ENCODE measurements at regions not wholly inside any gene's neighbourhood (a gene's known extent, or its start where the extent isn't known, plus 50 kb on each side); places are given as distances from the start of the nearest gene placed in this dataset.

DNA sequence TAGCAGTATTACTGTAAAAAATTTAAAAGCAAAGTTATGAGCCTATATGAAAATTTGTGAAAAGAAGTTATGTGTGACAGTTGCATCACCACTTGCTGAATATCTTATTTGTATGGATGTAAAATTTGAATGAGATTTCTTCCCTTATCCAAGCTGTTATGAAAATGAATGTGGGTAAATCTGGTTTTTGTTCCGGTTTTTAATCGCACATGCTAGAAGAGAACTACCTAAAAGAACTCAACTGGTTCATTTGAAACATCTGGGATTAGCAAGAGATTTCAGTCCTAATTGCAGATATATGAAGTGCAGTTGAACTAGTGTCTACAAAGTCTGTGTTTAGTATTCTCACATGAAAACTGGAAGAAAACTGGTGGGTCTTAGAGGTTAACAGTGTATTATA lies 467.1 kb upstream of the SPHKAP start:
- no peak for TF ChIP-seq POLR2A (IDR thresholded peaks at IDR 0.05; ENCODE audit: low read depth)
- TF ChIP-seq, protein P1, sequence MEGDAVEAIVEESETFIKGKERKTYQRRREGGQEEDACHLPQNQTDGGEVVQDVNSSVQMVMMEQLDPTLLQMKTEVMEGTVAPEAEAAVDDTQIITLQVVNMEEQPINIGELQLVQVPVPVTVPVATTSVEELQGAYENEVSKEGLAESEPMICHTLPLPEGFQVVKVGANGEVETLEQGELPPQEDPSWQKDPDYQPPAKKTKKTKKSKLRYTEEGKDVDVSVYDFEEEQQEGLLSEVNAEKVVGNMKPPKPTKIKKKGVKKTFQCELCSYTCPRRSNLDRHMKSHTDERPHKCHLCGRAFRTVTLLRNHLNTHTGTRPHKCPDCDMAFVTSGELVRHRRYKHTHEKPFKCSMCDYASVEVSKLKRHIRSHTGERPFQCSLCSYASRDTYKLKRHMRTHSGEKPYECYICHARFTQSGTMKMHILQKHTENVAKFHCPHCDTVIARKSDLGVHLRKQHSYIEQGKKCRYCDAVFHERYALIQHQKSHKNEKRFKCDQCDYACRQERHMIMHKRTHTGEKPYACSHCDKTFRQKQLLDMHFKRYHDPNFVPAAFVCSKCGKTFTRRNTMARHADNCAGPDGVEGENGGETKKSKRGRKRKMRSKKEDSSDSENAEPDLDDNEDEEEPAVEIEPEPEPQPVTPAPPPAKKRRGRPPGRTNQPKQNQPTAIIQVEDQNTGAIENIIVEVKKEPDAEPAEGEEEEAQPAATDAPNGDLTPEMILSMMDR (IDR thresholded peaks at IDR 0.05), result no peak
- no peak for TF ChIP-seq POLR2AphosphoS5 (IDR thresholded peaks at IDR 0.05)
- no peaks in the 10 kb centered on the region for H3K36me3 ChIP-seq
- 95% methylated on average over 2 of the region's 2 CpGs for WGBS
- no peak overlapping the region for H3K4me3 ChIP-seq
- no peak overlapping the region for H3K27ac ChIP-seq (replicated peaks in 1 of 4)
- intact Hi-C loops (cut with DNase I), result no loop called here
- no peaks in the 10 kb centered on the region for H3K9me3 ChIP-seq
- DNase-seq (ENCODE audit: extremely low spot score), result no peak
- no peaks in the 10 kb centered on the region for H3K27me3 ChIP-seq
- H3K4me1 ChIP-seq, result no peaks in the 10 kb centered on the region

DNA sequence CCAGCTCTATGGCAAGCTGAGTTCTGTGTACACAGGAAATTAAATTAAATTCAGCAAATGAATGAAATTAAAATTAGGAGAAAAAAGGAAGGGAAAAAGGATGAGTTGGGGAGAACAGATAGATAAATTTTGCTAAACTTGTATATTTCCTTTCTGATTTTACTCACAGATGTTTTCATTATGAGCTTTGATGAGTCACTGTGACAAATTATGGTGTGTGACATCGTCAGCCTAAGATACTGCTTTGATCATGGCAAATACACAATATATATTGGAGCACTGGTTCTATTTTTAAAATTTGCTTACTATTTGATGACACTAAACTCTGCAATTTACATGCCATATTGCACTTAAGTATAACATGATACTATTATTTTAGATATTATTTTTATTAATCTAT lies 464.6 kb upstream of the SPHKAP start:
- intact Hi-C loops (cut with DNase I), result no loop called here

DNA sequence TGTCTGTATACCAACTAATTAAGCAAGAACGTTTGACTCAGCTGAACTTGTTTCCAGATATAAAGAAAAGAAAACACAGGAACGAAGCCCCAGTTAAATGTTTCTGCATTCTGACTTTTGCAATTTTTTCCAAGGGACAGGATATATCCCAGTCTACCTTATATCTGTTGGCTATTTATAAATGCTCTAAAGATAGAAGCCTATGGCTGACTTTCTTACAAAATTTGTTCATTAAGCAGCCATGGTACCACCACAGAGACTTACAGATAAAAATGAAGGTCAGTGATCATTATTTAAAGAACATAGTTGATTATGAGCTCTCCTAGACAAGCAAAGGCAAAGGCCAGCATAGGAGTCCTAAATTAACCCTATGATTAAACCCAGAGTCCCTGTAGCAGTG lies 462.7 kb upstream of the SPHKAP start:
- H3K4me3 ChIP-seq, result no peak overlapping the region
- H3K27ac ChIP-seq (replicated peaks in 1 of 4), result no peak overlapping the region
- H3K36me3 ChIP-seq, result no peaks in the 10 kb centered on the region
- no peak for DNase-seq (ENCODE audit: extremely low spot score)
- H3K9me3 ChIP-seq, result no peaks in the 10 kb centered on the region
- H3K4me1 ChIP-seq, result no peaks in the 10 kb centered on the region
- intact Hi-C loops (cut with DNase I), result no loop called here
- H3K27me3 ChIP-seq, result no peaks in the 10 kb centered on the region
- 65% methylated on average over 2 of the region's 2 CpGs for WGBS
- TF ChIP-seq, protein P1 (IDR thresholded peaks at IDR 0.05), result no peak
- no peak for TF ChIP-seq POLR2A (IDR thresholded peaks at IDR 0.05; ENCODE audit: low read depth)

More for the DNA sequence above, 464.6 kb upstream of the SPHKAP start:
- Histone ChIP-seq H3K27me3 (no peaks in the 10 kb centered on the region), H3K4me3 (no peak overlapping the region), H3K4me1 (no peaks in the 10 kb centered on the region), H3K27ac (replicated peaks in 1 of 4) (no peak overlapping the region), H3K36me3 (no peaks in the 10 kb centered on the region), H3K9me3 (no peaks in the 10 kb centered on the region)
- 78% methylated on average over 1 of the region's 1 CpG for WGBS
- no peak for TF ChIP-seq POLR2A (IDR thresholded peaks at IDR 0.05; ENCODE audit: low read depth)
- TF ChIP-seq, protein P1 (IDR thresholded peaks at IDR 0.05), result no peak
- no peak for TF ChIP-seq POLR2AphosphoS5 (IDR thresholded peaks at IDR 0.05)
- TF ChIP-seq EP300 (IDR thresholded peaks at IDR 0.05), result no peak
- no peak for DNase-seq (ENCODE audit: extremely low spot score)

DNA sequence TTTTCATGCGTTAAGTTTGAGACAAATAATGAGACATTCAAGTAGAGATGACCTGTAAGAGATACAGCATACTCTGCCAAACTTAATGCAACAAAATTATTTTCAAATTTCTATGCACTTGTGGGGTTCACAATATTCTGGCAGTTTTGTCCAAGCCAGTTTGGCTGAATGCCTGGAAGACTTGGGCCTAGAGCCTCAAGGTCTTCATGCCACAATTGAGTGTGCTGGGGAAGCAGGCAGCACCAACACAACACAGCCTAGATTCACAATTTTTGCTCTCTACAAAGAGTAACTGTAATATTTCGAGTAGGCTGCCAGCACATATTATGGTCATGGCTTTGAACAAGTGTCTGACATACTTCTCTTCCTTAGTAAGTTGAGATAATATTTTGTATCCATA lies 461.4 kb upstream of the SPHKAP start:
- no peak for DNase-seq (ENCODE audit: extremely low spot score)
- Histone ChIP-seq H3K27ac (replicated peaks in 1 of 4) (no peak overlapping the region), H3K4me1 (no peaks in the 10 kb centered on the region), H3K36me3 (no peaks in the 10 kb centered on the region), H3K9me3 (no peaks in the 10 kb centered on the region), H3K4me3 (no peak overlapping the region), H3K27me3 (no peaks in the 10 kb centered on the region)
- intact Hi-C loops (cut with DNase I), result no loop called here
- TF ChIP-seq POLR2A (IDR thresholded peaks at IDR 0.05; ENCODE audit: low read depth) (no peak), POLR2AphosphoS5 (IDR thresholded peaks at IDR 0.05) (no peak), EP300 (IDR thresholded peaks at IDR 0.05) (no peak)
- TF ChIP-seq, protein P1 (IDR thresholded peaks at IDR 0.05), result no peak
- 73% methylated on average over 2 of the region's 2 CpGs for WGBS

DNA sequence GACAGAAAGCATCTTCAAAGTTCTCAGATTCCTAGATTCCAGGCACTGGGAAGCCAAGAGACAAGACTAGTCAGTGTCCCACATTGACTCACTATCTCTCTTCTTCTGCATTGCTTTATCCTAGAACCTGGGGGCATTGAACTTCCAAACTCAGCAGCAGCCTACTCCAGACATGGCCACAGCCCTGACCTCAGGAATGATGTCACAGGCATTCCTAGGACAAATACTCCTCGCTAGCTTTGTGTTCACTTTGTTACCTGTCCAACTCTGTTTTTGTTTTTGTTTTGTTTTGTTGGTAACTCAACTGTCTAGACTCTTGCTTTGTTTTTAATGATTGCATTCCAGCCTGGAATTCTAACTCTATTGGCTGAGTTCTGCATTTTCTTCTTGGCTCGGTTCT lies 449.3 kb upstream of the SPHKAP start:
- Histone ChIP-seq H3K27me3 (no peaks in the 10 kb centered on the region), H3K4me1 (no peaks in the 10 kb centered on the region), H3K36me3 (no peaks in the 10 kb centered on the region), H3K4me3 (no peak overlapping the region), H3K27ac (replicated peaks in 1 of 4) (no peak overlapping the region), H3K9me3 (no peaks in the 10 kb centered on the region)
- TF ChIP-seq, protein P1 (IDR thresholded peaks at IDR 0.05), result no peak
- TF ChIP-seq POLR2A (IDR thresholded peaks at IDR 0.05; ENCODE audit: low read depth), result no peak
- no peak for TF ChIP-seq POLR2AphosphoS5 (IDR thresholded peaks at IDR 0.05)
- no peak for TF ChIP-seq EP300 (IDR thresholded peaks at IDR 0.05)
- intact Hi-C loops (cut with DNase I), result no loop called here
- 84% methylated on average over 2 of the region's 2 CpGs for WGBS
- DNase-seq (ENCODE audit: extremely low spot score), result no peak
